HK-2 (cell line): ENCODE measurements at regions not wholly inside any gene's neighbourhood (a gene's known extent, or its start where the extent isn't known, plus 50 kb on each side); places are given as distances from the start of the nearest gene placed in this dataset.

ENCODE experiments used
- DNase-seq: peaks from one replicate; pipeline ENCODE4 v3.0.0-alpha.2; 2018; ENCODE audit not compliant: unreplicated experiment

GRCh38 chr10:108244443-108245228 lies 1080.1 kb upstream of the SORCS1 start:
- no peak for DNase-seq

- DNase-seq = no peak
Measured at GRCh38 chr10:108241166-108241565, 1076.7 kb upstream of the SORCS1 start.

- no peak for DNase-seq
Measured at GRCh38 chr10:108238261-108238660, 1073.8 kb upstream of the SORCS1 start.

GRCh38 chr10:108230478-108231170 lies 1066.1 kb upstream of the SORCS1 start:
- DNase-seq = no peak

DNA sequence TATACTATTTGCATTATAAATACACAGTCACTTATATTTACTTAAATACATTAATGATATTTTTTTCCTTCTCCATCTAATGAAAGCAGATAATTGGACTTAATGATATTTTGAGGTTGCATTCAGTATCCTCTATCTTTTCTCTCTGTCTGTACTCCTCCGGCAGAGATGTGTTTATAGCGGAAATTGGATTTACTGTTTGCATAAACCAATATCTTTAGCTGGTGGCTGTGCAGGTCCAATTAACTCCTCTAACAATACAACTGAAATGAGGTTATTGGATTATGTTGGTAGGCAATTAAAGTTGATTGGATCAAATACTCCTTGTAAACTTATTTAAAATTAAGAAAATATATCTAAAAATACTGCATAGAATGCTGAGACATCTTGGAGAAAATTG lies 1044.2 kb upstream of the SORCS1 start:
- no peak for DNase-seq

GRCh38 chr10:108208038-108208437 lies 1043.5 kb upstream of the SORCS1 start:
- no peak for DNase-seq

DNA sequence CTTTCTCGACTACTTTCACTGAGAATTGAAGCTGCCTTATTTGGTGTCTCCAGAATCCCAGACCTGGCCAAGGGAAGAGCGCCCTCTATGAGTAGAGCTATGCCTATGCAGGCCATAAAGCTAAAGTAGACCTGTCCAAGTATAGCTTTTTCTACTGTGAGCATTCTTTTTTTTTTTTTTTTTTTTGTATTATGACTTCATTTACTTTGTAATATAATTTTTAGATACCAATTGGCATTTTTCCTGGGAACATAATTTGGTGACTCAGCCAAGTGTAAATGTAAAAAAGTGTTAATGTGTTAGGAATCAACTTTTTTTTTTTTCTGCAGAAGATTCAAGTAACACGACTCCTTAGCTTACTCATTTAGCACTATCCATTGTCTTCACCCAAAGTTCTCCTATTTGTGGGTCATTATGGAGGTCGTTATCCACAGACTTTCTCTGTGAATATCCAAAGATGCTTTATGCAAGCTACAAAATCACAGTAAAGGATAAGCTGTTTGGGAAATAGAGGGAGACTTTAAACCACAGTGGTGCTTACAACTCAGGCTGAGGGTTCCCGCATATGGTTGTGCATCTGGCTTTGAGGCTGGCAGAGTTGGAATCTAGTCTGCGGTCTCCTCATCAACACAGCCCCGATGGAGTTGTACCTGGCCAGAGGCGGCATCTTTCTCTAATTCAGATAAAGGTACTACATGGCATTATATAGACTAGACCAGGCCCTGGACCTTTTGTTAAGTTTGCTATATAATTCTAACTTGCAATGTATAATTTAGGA lies 1040.2 kb upstream of the SORCS1 start:
- DNase-seq = no peak

- DNase-seq = no peak
Measured at GRCh38 chr10:108203905-108204527, 1039.5 kb upstream of the SORCS1 start.

- DNase-seq = no peak
Measured at GRCh38 chr10:108187408-108188012, 1023.0 kb upstream of the SORCS1 start.

GRCh38 chr10:108184114-108184513 lies 1019.6 kb upstream of the SORCS1 start:
- DNase-seq = no peak

DNA sequence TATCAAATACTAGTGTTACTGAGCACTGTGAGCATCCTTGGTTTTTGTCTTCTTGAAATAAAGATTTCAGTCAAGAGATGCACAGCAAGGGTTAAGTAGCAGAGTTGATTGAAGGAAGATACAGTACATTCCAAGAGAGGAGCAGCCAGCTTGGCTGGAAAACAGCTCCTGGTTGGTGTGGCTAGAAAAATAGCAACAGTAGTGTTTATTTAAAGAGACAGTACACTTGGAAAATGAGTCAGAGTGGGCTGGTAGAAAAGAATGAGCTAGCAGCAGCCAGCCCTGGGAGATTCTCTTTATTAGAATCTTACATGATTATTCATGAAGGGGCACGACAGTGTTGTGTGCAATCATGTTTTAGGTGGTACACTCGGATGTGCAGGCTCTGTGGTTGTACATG lies 1016.4 kb upstream of the SORCS1 start:
- DNase-seq = no peak

GRCh38 chr10:108169846-108170245 lies 1005.3 kb upstream of the SORCS1 start:
- DNase-seq = no peak

DNA sequence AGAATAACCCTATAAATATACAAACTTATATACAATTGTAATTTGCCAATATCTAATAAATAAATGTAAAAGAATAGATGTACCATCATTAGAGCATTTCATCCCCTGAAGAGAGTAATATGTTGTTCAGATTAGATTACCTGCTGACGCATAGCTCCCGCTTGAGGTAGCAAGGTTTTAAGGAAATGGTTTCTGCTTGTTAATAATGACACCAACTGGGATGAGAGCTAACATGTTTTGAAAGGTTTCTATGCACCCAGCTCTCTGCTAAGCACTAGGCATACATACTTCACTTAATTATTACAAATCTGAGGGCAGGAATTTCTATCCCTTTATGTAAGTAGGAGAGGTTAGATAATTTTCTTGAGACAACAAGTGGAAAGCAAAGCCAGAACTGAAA lies 1003.3 kb upstream of the SORCS1 start:
- DNase-seq = no peak

DNA sequence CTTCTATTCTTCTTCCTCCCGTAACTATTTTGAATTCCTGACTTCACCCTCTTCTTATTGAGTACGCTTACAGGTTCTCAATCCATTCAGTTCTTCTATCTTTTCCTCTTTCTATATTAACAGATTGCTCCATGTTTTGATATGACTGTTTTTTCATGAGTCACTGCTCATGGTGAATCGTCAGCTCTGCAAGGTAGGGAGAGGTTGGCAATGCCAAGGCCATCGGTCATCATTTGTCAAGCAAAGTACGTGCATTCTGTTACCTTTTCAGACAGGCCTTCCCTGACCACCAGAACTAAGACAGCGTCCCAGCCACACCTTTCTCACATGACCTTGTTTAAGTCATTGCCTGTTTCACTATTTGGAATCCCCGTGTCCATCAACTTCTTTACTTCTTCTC lies 1001.9 kb upstream of the SORCS1 start:
- no peak for DNase-seq

GRCh38 chr10:108147346-108147745 lies 982.8 kb upstream of the SORCS1 start:
- DNase-seq = no peak

GRCh38 chr10:108141064-108141463 lies 976.6 kb upstream of the SORCS1 start:
- no peak for DNase-seq

DNA sequence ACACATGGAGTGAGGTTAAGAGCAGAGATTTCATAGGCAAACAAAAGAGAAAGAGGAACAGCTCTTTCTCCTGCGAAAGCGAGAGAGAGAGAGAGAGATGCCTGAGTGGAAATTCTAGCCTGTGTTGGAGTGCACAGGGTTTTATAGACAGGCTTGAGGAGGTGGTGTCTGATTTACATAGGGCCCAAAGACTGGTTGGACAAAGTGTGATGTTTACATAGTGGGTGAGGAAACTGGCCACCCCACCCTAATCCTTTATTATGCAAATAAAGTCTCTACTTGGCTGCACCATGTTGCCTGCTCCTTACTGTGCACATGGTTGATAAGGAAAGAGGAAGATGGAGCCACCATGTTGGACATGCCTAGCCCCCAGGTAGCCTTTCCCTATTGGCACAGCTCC lies 967.8 kb upstream of the SORCS1 start:
- no peak for DNase-seq

- DNase-seq = no peak
Measured at GRCh38 chr10:108130575-108130974, 966.1 kb upstream of the SORCS1 start.

DNA sequence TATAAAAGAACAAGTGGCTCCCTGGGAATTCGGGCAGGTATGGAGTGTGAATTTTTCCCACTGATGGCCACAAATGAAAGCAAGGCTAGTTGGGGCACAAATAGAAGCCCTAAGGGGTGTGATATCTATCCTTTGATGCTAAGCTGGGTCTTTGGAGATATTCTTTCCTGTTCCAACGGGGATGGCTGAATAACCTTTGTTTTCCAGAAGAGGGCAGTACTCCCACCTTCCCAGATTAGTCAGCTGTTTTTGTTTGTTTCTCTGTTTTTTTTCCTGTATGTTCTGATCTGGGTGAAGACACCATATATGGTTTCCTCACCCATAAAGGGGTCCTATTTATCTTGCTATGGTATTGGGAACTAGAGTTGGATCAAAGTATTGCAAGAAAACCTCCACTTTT lies 947.7 kb upstream of the SORCS1 start:
- DNase-seq = no peak

DNA sequence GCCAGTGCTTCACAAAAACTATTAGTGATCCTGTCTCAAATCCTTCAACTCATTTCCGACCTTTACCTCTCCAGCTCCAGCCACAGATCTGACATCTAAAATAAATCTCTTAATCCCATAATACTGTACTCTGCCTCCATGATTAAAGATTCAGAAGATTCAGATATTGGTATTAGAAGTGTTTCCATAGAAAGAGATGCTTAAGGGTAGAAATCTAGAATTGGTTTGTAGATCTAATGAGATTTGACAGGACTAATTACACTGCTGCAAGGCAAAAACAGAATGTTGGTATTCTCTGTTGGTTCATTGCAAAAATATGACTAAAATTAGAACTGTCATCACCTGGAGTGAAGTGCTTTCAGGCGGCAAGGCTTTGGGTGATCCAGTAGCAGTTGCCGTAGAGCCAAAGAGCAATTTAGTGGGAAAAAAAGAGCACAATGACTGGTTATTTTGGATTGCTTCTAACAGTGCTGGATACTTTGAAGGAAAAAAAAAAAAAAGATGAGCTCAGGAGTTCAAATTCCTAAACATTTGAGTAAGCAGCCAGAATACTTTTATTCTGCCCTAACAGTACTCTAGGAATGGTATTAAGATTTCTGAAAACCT lies 940.1 kb upstream of the SORCS1 start:
- DNase-seq = no peak

- no peak for DNase-seq
Measured at GRCh38 chr10:108097258-108097657, 932.8 kb upstream of the SORCS1 start.
